GM18520 (cell line): ENCODE measurements at regions not wholly inside any gene's neighbourhood (a gene's known extent, or its start where the extent isn't known, plus 50 kb on each side); places are given as distances from the start of the nearest gene placed in this dataset.
"Not testable (repeated sequence)": the region's sequence is repeated elsewhere in the genome, so short reads cannot be mapped to it uniquely, and the experiment has no call there.

Source experiments
- ATAC-seq: cut with Tn5 transposase; IDR thresholded peaks from one replicate; pipeline ENCODE4 v1.9.1; 2021; ENCODE audit not compliant: unreplicated experiment

GRCh38 chr3:140863580-140864009 lies 78.0 kb upstream of the SLC25A36 start:
- ATAC-seq: no peak

- no peak for ATAC-seq
Measured at GRCh38 chr3:140870351-140870750, 71.3 kb upstream of the SLC25A36 start.

- no peak for ATAC-seq
Measured at GRCh38 chr3:140871022-140871421, 70.6 kb upstream of the SLC25A36 start.

- ATAC-seq: not testable (repeated sequence)
Measured at GRCh38 chr3:140872165-140872564, 69.5 kb upstream of the SLC25A36 start.

GRCh38 chr3:140883428-140884040 lies 58.1 kb upstream of the SLC25A36 start:
- no peak for ATAC-seq

GRCh38 chr3:140885697-140886096 lies 55.9 kb upstream of the SLC25A36 start:
- ATAC-seq: not testable (repeated sequence)
